Peyer's patch (tissue), 4 donors: ENCODE measurements at regions not wholly inside any gene's neighbourhood (a gene's known extent, or its start where the extent isn't known, plus 50 kb on each side); places are given as distances from the start of the nearest gene placed in this dataset.

ENCODE experiments used
- DNase-seq, 3 donors: peaks; one replicate each; pipeline ENCODE4 v3.0.0-alpha.2; 2017 to 2019
- H3K27ac ChIP-seq, 4 donors: fragments of 200-600 bp; sonication (generic); one replicate each; pipeline ENCODE4 v1.5.1; 2016 to 2019
- H3K27me3 ChIP-seq, 2 donors: fragments of 200-600 bp; sonication (generic); one replicate each; pipeline ENCODE4 v1.5.1; 2019
- H3K36me3 ChIP-seq, 3 donors: fragments of 200-600 bp; sonication (generic); one replicate each; pipeline ENCODE4 v1.5.1; 2016 to 2019
- H3K4me1 ChIP-seq, 4 donors: fragments of 200-600 bp; sonication (generic); one replicate each; pipeline ENCODE4 v1.5.1; 2016 to 2019
- H3K4me3 ChIP-seq, 4 donors: fragments of 200-600 bp; sonication (generic); 1 replicate in 3 of 4; 2 replicates in 1 of 4; pipeline ENCODE4 v1.5.1; 2016 to 2019; ENCODE audit warnings: mild to moderate bottlenecking in 1 of 4
- H3K9me3 ChIP-seq, 4 donors: fragments of 200-600 bp; sonication (generic); one replicate each; pipeline ENCODE4 v1.5.1; 2016 to 2019; ENCODE audit warnings: mild to moderate bottlenecking in 1 of 4
- CTCF ChIP-seq, 6 experiments: fragments of 450-650 bp in 4 of 6; fragments of 200-600 bp in 2 of 6; sonication (generic) in 1 of 6; IDR thresholded peaks; one replicate each; pipeline ENCODE4 v1.5.1; 2017 to 2019; ENCODE audit warnings: antibody characterized with exemption in 6 of 6, mild to moderate bottlenecking in 3 of 6, moderate library complexity in 1 of 6
- POLR2A ChIP-seq, 2 donors: fragments of 450-650 bp; IDR thresholded peaks; one replicate each; pipeline ENCODE4 v1.5.1; 2017; ENCODE audit warnings: antibody characterized with exemption in 2 of 2, mild to moderate bottlenecking in 2 of 2, moderate library complexity in 2 of 2

GRCh38 chr5:2890011-2890410 lies 138.5 kb upstream of the IRX2 start:
- no peak for DNase-seq
- H3K4me3 ChIP-seq: no peak overlapping the region
- H3K27me3 ChIP-seq: no peaks in the 10 kb centered on the region
- H3K36me3 ChIP-seq: no peaks in the 10 kb centered on the region
- TF ChIP-seq CTCF (IDR thresholded peaks at IDR 0.05): no peak
- no peak for TF ChIP-seq POLR2A (IDR thresholded peaks at IDR 0.05)
- no peak overlapping the region for H3K27ac ChIP-seq
- no peaks in the 10 kb centered on the region for H3K9me3 ChIP-seq
- H3K4me1 ChIP-seq: no peaks in the 10 kb centered on the region

GRCh38 chr5:2888520-2889060 lies 137.1 kb upstream of the IRX2 start:
- TF ChIP-seq POLR2A (IDR thresholded peaks at IDR 0.05) (no peak), CTCF (IDR thresholded peaks at IDR 0.05) (no peak)
- H3K4me1 ChIP-seq: no peaks in the 10 kb centered on the region
- H3K36me3 ChIP-seq: no peaks in the 10 kb centered on the region
- H3K27me3 ChIP-seq: no peaks in the 10 kb centered on the region
- no peak overlapping the region for H3K27ac ChIP-seq
- no peak for DNase-seq
- H3K4me3 ChIP-seq: no peak overlapping the region
- H3K9me3 ChIP-seq: no peaks in the 10 kb centered on the region

GRCh38 chr5:2887481-2888348 lies 136.2 kb upstream of the IRX2 start:
- no peaks in the 10 kb centered on the region for H3K36me3 ChIP-seq
- H3K4me1 ChIP-seq: no peaks in the 10 kb centered on the region
- H3K27ac ChIP-seq: no peak overlapping the region
- TF ChIP-seq POLR2A (IDR thresholded peaks at IDR 0.05): no peak
- no peak for TF ChIP-seq CTCF (IDR thresholded peaks at IDR 0.05)
- H3K27me3 ChIP-seq: no peaks in the 10 kb centered on the region
- H3K4me3 ChIP-seq: no peak overlapping the region
- DNase-seq: no peak
- no peaks in the 10 kb centered on the region for H3K9me3 ChIP-seq

DNA sequence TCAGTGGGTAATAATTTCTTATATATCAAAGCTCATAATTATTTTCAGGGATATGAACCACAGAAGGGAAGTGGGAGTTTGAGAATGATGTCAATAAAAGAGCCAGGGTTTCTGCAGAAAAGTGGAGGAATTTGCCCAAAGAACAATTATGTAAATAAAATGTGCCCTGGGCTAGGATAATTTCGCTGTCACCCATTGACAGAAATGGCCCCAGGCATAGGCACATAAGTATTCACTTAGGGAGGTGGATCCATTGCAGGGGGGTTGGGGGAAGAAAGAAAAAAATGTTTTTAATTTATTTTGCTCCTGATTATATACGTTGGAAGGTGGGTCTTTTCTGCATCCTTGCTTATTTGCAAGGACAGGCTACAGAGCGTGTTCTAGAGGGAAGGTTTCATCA lies 135.1 kb upstream of the IRX2 start:
- no peak for TF ChIP-seq CTCF (IDR thresholded peaks at IDR 0.05)
- no peak for TF ChIP-seq POLR2A (IDR thresholded peaks at IDR 0.05)
- no peak for DNase-seq
- Histone ChIP-seq H3K4me1 (no peaks in the 10 kb centered on the region), H3K36me3 (no peaks in the 10 kb centered on the region), H3K27ac (no peak overlapping the region), H3K27me3 (no peaks in the 10 kb centered on the region), H3K4me3 (no peak overlapping the region), H3K9me3 (no peaks in the 10 kb centered on the region)

GRCh38 chr5:2883771-2884170 lies 132.3 kb upstream of the IRX2 start:
- DNase-seq: peak in 1 of 3 donors; percentile 2
- Histone ChIP-seq H3K27ac (no peak overlapping the region), H3K4me3 (no peak overlapping the region), H3K27me3 (no peaks in the 10 kb centered on the region), H3K4me1 (no peaks in the 10 kb centered on the region), H3K9me3 (peaks cover 0 to 6% (median 0%) of the 10 kb centered on the region in 4 donors), H3K36me3 (no peaks in the 10 kb centered on the region)
- TF ChIP-seq POLR2A (IDR thresholded peaks at IDR 0.05) (no peak), CTCF (IDR thresholded peaks at IDR 0.05) (no peak)
